Dendritic cell treated with granulocyte-macrophage colony-stimulating factor and Interleukin-4, amounts not matched to agents 40 ng/mL and 50 ng/mL, for 4 days (primary cell): ENCODE measurements at regions not wholly inside any gene's neighbourhood (a gene's known extent, or its start where the extent isn't known, plus 50 kb on each side); places are given as distances from the start of the nearest gene placed in this dataset.
"Not testable (repeated sequence)": the region's sequence is repeated elsewhere in the genome, so short reads cannot be mapped to it uniquely, and the experiment has no call there.

Experiments
- H3K27ac Mint-ChIP-seq: one replicate; pipeline ENCODE4 v1.8.0; 2022; ENCODE audit warnings: mild to moderate bottlenecking, mixed read lengths
- H3K27me3 Mint-ChIP-seq: one replicate; pipeline ENCODE4 v1.8.0; 2022; ENCODE audit warnings: mild to moderate bottlenecking, mixed read lengths
- H3K36me3 Mint-ChIP-seq: one replicate; pipeline ENCODE4 v1.8.0; 2022; ENCODE audit warnings: low read depth, mixed read lengths
- H3K4me1 Mint-ChIP-seq: one replicate; pipeline ENCODE4 v1.8.0; 2022; ENCODE audit warnings: low read depth, mixed read lengths
- H3K4me3 Mint-ChIP-seq: one replicate; pipeline ENCODE4 v1.8.0; 2022; ENCODE audit warnings: mild to moderate bottlenecking, moderate library complexity, mixed read lengths
- H3K9me3 Mint-ChIP-seq: one replicate; pipeline ENCODE4 v1.8.0; 2022; ENCODE audit warnings: mixed read lengths
- intact Hi-C: fragments of 100-400 bp; cut with micrococcal nuclease; formaldehyde crosslinking; loops from one replicate; pipeline ENCODE4 v1.15.0; 2022

GRCh38 chr9:25025156-25025555 lies 479.5 kb upstream of the IZUMO3 start:
- intact Hi-C loops: no loop called here
- no peak overlapping the region for H3K27ac Mint-ChIP-seq
- no peak overlapping the region for H3K4me3 Mint-ChIP-seq
- H3K27me3 Mint-ChIP-seq: no peaks in the 10 kb centered on the region
- no peaks in the 10 kb centered on the region for H3K4me1 Mint-ChIP-seq
- peaks cover 51% of the 10 kb centered on the region for H3K9me3 Mint-ChIP-seq
- H3K36me3 Mint-ChIP-seq: no peaks in the 10 kb centered on the region

- Mint-ChIP-seq H3K4me3 (no peak overlapping the region), H3K27me3 (no peaks in the 10 kb centered on the region), H3K9me3 (peaks cover 17% of the 10 kb centered on the region), H3K36me3 (no peaks in the 10 kb centered on the region), H3K4me1 (no peaks in the 10 kb centered on the region), H3K27ac (no peak overlapping the region)
- intact Hi-C loops: no loop called here
Measured at GRCh38 chr9:25017779-25018178, 472.1 kb upstream of the IZUMO3 start.

GRCh38 chr9:25010027-25010662 lies 464.4 kb upstream of the IZUMO3 start:
- H3K4me3 Mint-ChIP-seq: no peak overlapping the region
- H3K27ac Mint-ChIP-seq: no peak overlapping the region
- intact Hi-C loops: no loop called here
- H3K36me3 Mint-ChIP-seq: no peaks in the 10 kb centered on the region
- H3K4me1 Mint-ChIP-seq: no peaks in the 10 kb centered on the region
- peaks cover 3% of the 10 kb centered on the region for H3K9me3 Mint-ChIP-seq
- H3K27me3 Mint-ChIP-seq: no peaks in the 10 kb centered on the region

- H3K4me1 Mint-ChIP-seq: no peaks in the 10 kb centered on the region
- peaks cover 35% of the 10 kb centered on the region for H3K9me3 Mint-ChIP-seq
- no peak overlapping the region for H3K27ac Mint-ChIP-seq
- no peaks in the 10 kb centered on the region for H3K27me3 Mint-ChIP-seq
- H3K4me3 Mint-ChIP-seq: no peak overlapping the region
- no peaks in the 10 kb centered on the region for H3K36me3 Mint-ChIP-seq
- intact Hi-C loops: no loop called here
Measured at GRCh38 chr9:25003686-25004085, 458.0 kb upstream of the IZUMO3 start.

- H3K27ac Mint-ChIP-seq: no peak overlapping the region
- H3K4me3 Mint-ChIP-seq: no peak overlapping the region
- no peaks in the 10 kb centered on the region for H3K36me3 Mint-ChIP-seq
- peaks cover 15% of the 10 kb centered on the region for H3K9me3 Mint-ChIP-seq
- no peaks in the 10 kb centered on the region for H3K27me3 Mint-ChIP-seq
- intact Hi-C loops: no loop called here
- H3K4me1 Mint-ChIP-seq: no peaks in the 10 kb centered on the region
Measured at GRCh38 chr9:24986331-24986730, 440.6 kb upstream of the IZUMO3 start.

- H3K4me1 Mint-ChIP-seq, intact Hi-C loops: not testable (repeated sequence)
- H3K9me3 Mint-ChIP-seq: peaks cover 10% of the 10 kb centered on the region
Measured at GRCh38 chr9:24970780-24971179, 425.1 kb upstream of the IZUMO3 start.

GRCh38 chr9:24961762-24962161 lies 416.1 kb upstream of the IZUMO3 start:
- Mint-ChIP-seq H3K36me3 (no peaks in the 10 kb centered on the region), H3K4me1 (no peaks in the 10 kb centered on the region), H3K9me3 (no peaks in the 10 kb centered on the region), H3K27me3 (no peaks in the 10 kb centered on the region), H3K4me3 (no peak overlapping the region), H3K27ac (no peak overlapping the region)
- intact Hi-C loops: no loop called here

More at GRCh38 chr9:24970780-24971179, 425.1 kb upstream of the IZUMO3 start:
- not testable (repeated sequence) for H3K36me3 Mint-ChIP-seq, H3K4me3 Mint-ChIP-seq, H3K27ac Mint-ChIP-seq, H3K27me3 Mint-ChIP-seq

- H3K9me3 Mint-ChIP-seq: peaks cover 6% of the 10 kb centered on the region
- no peak overlapping the region for H3K27ac Mint-ChIP-seq
- H3K4me3 Mint-ChIP-seq: no peak overlapping the region
- H3K27me3 Mint-ChIP-seq: no peaks in the 10 kb centered on the region
- no peaks in the 10 kb centered on the region for H3K4me1 Mint-ChIP-seq
- H3K36me3 Mint-ChIP-seq: no peaks in the 10 kb centered on the region
- intact Hi-C loops: no loop called here
Measured at GRCh38 chr9:24953070-24953469, 407.4 kb upstream of the IZUMO3 start.

GRCh38 chr9:24939109-24939850 lies 393.6 kb upstream of the IZUMO3 start:
- intact Hi-C loops: no loop called here
- H3K27me3 Mint-ChIP-seq: no peaks in the 10 kb centered on the region

GRCh38 chr9:24936117-24936516 lies 390.4 kb upstream of the IZUMO3 start:
- Mint-ChIP-seq H3K36me3 (no peaks in the 10 kb centered on the region), H3K4me3 (no peak overlapping the region), H3K27ac (no peak overlapping the region), H3K9me3 (no peaks in the 10 kb centered on the region), H3K4me1 (no peaks in the 10 kb centered on the region), H3K27me3 (no peaks in the 10 kb centered on the region)
- intact Hi-C loops: no loop called here

More at GRCh38 chr9:24939109-24939850, 393.6 kb upstream of the IZUMO3 start:
- Mint-ChIP-seq H3K9me3 (peaks cover 11% of the 10 kb centered on the region), H3K4me3 (no peak overlapping the region), H3K4me1 (no peaks in the 10 kb centered on the region), H3K36me3 (no peaks in the 10 kb centered on the region), H3K27ac (no peak overlapping the region)

- no peaks in the 10 kb centered on the region for H3K27me3 Mint-ChIP-seq
- no peaks in the 10 kb centered on the region for H3K36me3 Mint-ChIP-seq
- H3K27ac Mint-ChIP-seq: no peak overlapping the region
- no peaks in the 10 kb centered on the region for H3K4me1 Mint-ChIP-seq
- intact Hi-C loops: no loop called here
- no peak overlapping the region for H3K4me3 Mint-ChIP-seq
- H3K9me3 Mint-ChIP-seq: no peaks in the 10 kb centered on the region
Measured at GRCh38 chr9:24932785-24933184, 387.1 kb upstream of the IZUMO3 start.

- H3K36me3 Mint-ChIP-seq: no peaks in the 10 kb centered on the region
- no peak overlapping the region for H3K4me3 Mint-ChIP-seq
- H3K9me3 Mint-ChIP-seq: no peaks in the 10 kb centered on the region
- H3K27me3 Mint-ChIP-seq: no peaks in the 10 kb centered on the region
- intact Hi-C loops: no loop called here
- no peaks in the 10 kb centered on the region for H3K4me1 Mint-ChIP-seq
- no peak overlapping the region for H3K27ac Mint-ChIP-seq
Measured at GRCh38 chr9:24931894-24932293, 386.2 kb upstream of the IZUMO3 start.

GRCh38 chr9:24912767-24913166 lies 367.1 kb upstream of the IZUMO3 start:
- H3K27me3 Mint-ChIP-seq: no peaks in the 10 kb centered on the region
- no peak overlapping the region for H3K27ac Mint-ChIP-seq
- H3K9me3 Mint-ChIP-seq: no peaks in the 10 kb centered on the region
- intact Hi-C loops: no loop called here
- no peaks in the 10 kb centered on the region for H3K36me3 Mint-ChIP-seq
- H3K4me3 Mint-ChIP-seq: no peak overlapping the region
- no peaks in the 10 kb centered on the region for H3K4me1 Mint-ChIP-seq

GRCh38 chr9:24901319-24901718 lies 355.6 kb upstream of the IZUMO3 start:
- no peaks in the 10 kb centered on the region for H3K9me3 Mint-ChIP-seq

GRCh38 chr9:24900179-24900578 lies 354.5 kb upstream of the IZUMO3 start:
- Mint-ChIP-seq H3K9me3 (no peaks in the 10 kb centered on the region), H3K27ac (no peak overlapping the region), H3K4me3 (no peak overlapping the region), H3K27me3 (no peaks in the 10 kb centered on the region), H3K36me3 (no peaks in the 10 kb centered on the region), H3K4me1 (no peaks in the 10 kb centered on the region)
- intact Hi-C loops: no loop called here

More at GRCh38 chr9:24901319-24901718, 355.6 kb upstream of the IZUMO3 start:
- intact Hi-C loops: no loop called here
- Mint-ChIP-seq H3K27ac (no peak overlapping the region), H3K4me1 (no peaks in the 10 kb centered on the region), H3K27me3 (no peaks in the 10 kb centered on the region), H3K36me3 (no peaks in the 10 kb centered on the region), H3K4me3 (no peak overlapping the region)
